ENCODE measurements at regions not wholly inside any gene's neighbourhood (a gene's known extent, or its start where the extent isn't known, plus 50 kb on each side); places are given as distances from the start of the nearest gene placed in this dataset.
"Not testable (repeated sequence)": the region's sequence is repeated elsewhere in the genome, so short reads cannot be mapped to it uniquely, and the experiment has no call there.

GRCh38 chr4:118410138-118410537 lies 57.3 kb upstream of the PRSS12 start:
- DNase-seq: no peak

DNA sequence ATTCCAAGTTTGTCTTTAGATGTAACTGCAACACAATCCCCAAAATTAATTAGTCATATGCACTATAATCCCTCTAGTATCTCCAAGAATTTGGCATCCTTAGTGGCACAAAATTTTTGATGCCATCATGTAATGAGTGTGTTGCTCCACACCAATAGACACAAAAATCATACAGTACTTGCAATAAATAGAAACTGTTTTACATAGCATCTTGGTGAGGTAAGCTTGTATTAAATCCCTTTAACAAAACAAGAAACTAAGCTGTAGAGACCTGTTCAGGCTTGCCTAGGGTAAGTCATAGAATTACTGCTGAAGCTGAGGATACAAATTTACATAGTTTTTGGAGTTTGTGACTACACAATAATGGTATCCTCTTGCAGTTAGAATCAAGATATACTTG lies 64.5 kb upstream of the PRSS12 start:
- no peak for DNase-seq

DNA sequence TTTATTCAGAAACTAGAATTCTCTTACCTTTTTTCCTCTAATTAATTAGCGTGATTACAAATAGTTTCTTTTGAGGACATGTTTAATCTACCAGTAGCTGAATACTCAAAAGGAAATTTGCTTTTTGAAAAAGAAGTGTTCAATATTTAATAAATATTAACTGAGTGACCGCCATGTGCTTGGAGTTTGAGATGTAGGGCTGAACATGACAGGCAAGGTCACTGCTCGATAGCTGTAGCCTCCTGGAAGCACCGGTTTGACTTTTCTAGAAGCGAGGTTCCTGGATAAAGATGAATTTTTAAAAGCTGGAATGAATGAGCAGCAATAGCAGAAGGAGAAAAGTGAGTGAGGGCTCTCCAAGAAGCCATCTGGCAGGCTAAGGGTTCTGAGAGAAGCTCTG lies 65.0 kb upstream of the PRSS12 start:
- DNase-seq: not testable (repeated sequence)

DNA sequence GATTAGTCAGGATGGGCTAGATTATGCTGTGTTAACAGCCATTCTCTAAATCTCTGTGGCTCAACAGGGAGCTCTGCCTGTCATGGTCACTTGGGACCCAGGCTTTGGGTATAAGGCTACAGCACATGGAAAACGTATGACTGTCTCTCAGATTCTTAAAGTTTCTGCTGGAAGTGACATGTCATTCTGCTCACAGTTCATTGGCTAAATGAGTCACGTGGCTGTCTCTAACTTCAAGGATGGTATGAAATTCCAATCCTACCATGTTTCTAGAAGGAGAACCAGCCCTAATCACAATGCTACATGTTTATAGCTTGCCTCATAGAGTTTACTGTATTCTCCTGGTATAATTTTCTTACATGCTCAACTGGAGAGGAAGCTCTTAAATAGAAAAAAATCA lies 65.6 kb upstream of the PRSS12 start:
- DNase-seq: not testable (repeated sequence)

GRCh38 chr4:118419626-118420025 lies 66.8 kb upstream of the PRSS12 start:
- DNase-seq: not testable (repeated sequence)

GRCh38 chr4:118424062-118424461 lies 71.3 kb upstream of the PRSS12 start:
- peak; percentile 0 for DNase-seq

DNA sequence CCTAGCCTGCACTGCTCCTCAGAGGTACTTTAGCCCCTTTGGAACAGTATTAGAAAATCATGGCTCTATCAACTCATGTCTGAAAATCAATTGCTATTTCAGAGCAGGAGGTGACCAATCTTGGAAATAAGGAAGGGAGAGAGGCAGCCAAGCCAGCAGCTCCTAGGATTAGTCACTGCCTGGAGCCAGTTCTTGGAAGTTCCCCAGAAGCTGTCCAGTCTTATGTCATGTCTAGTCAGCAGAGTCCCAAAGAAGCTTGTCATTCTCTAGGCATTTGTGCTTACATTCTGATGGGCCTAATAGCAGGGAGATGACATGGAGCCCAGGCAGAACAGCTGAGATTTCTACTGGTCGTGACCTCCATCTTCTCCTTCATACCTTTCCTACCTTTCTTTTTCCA lies 76.1 kb upstream of the PRSS12 start:
- DNase-seq: not testable (repeated sequence)

- not testable (repeated sequence) for DNase-seq
Observed at GRCh38 chr4:118432359-118432758, 79.6 kb upstream of the PRSS12 start.

DNA sequence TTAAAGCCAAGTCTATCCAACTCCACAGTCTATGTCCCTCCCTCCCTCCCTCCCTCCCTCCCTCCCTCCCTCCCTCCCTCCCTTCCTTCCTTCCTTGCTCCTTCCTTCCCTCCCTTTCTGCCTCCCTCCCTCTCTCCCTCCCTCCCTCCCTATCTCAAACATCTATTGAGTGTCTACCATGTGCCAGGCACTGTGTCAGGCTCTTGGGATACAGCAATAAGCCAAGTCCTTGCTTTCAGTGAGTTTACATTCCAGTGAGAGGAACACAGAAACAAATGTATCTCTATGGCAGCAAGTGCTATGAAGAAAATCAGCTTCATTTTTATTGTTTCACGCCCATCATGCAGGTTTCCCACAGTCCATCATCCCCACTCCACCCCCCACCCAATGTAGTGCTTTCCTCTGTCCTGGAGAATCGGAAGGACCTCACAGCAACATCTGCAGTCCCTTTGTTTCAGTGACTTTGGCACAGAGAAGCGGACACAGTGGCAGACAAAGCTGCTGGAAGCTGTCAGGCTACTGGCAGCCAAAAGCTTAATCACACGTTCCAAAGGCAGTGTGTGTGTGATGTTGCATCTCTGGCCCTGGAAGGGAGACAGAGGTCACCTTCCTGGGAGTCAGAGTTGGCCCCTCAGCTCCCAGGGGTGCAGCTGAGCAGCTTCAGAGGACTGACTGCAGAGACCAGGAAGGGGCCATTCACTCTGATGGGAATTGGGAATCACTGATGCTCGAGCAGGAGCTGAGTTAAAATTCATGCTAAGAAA lies 81.0 kb upstream of the PRSS12 start:
- not testable (repeated sequence) for DNase-seq

- not testable (repeated sequence) for DNase-seq
Observed at GRCh38 chr4:118435415-118435814, 82.6 kb upstream of the PRSS12 start.

- DNase-seq: not testable (repeated sequence)
Observed at GRCh38 chr4:118442115-118442837, 89.5 kb upstream of the PRSS12 start.

GRCh38 chr4:118447397-118447796 lies 94.6 kb upstream of the PRSS12 start:
- DNase-seq: not testable (repeated sequence)

- DNase-seq: not testable (repeated sequence)
Observed at GRCh38 chr4:118454857-118455256, 102.1 kb upstream of the PRSS12 start.

- DNase-seq: not testable (repeated sequence)
Observed at GRCh38 chr4:118461435-118461834, 108.6 kb upstream of the PRSS12 start.

DNA sequence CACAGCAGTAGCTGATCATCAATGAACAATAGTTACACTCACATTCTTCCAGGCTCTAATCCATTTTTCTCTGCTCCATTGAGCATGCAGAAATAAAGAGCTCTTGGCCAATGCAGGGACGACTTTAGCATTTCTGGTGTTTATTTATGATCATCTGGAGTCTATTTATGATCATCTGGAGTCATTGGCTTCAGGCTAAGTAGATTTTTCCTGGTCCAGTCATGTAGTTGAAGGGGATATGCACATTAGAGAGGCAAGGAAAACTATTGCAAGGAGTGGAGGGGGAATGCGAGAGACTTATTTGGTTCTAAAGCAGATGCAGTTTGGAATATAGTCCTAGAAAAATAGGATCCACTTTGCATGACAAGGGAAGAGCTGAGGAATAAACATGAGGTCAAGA lies 113.0 kb upstream of the PRSS12 start:
- DNase-seq: not testable (repeated sequence)

- DNase-seq: not testable (repeated sequence)
Observed at GRCh38 chr4:118474001-118474626, 121.3 kb upstream of the PRSS12 start.

DNA sequence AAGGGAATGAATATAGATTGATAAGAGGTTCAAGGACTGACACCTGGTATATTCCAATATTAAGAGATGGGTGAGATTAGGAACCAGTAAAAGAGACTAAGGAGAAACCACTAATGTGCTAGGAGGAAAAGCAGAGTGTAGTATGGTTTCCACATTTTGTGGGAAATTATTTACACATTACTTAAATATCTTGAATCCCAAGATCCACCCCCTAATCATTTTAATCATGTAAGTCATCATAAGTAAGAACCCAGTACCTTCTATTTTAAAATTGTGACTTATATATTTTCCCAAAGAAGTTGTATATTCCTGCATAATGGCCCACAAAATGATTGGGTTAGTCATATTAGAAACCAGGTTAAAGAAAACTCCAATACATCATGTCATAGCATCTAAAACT lies 122.0 kb upstream of the PRSS12 start:
- DNase-seq: not testable (repeated sequence)

- DNase-seq: not testable (repeated sequence)
Observed at GRCh38 chr4:118475901-118476300, 123.1 kb upstream of the PRSS12 start.

DNA sequence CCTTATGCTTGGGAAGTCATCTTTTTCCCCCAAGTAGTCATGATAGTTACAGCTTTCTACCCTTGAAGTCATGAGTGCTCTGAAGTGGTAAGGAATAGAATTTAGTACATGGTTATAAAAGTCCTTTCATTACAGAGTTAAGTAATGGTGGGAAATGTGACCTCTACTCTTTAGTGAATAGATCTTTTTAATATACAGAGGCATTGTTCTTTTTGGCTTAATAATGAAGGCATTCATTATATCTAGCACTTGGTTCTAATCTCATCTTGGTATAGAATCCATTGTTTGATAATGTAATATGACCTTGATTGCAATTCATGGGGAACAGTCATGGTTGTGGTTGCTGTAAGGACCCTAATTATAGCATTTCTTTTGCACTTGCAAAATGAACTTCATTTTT lies 125.0 kb upstream of the PRSS12 start:
- DNase-seq: not testable (repeated sequence)

DNA sequence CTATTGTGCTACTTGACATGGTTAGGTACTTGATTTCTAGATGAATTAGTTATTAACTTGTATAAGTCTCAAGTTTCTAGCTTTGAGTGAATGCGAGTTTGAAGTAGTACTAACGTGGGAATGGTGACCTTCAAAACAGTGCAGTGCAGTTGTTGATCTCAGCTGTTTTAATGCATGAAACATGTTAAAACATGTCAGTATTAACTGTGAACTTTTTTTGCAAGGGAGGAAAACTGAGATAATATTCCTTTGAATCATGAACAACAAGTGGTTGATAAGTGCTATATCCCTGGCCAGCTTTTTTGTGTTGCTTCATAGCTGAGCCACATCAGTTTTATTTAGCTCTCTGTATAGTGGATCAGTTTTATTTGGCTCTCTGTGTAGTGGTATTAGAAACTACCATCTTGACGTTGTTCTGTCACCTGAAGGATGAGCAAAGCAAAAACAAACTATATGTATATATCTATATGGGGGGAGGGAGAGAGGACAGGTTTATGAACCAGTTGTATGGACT lies 133.1 kb upstream of the PRSS12 start:
- DNase-seq: not testable (repeated sequence)

GRCh38 chr4:118492963-118493362 lies 140.2 kb upstream of the PRSS12 start:
- not testable (repeated sequence) for DNase-seq

DNA sequence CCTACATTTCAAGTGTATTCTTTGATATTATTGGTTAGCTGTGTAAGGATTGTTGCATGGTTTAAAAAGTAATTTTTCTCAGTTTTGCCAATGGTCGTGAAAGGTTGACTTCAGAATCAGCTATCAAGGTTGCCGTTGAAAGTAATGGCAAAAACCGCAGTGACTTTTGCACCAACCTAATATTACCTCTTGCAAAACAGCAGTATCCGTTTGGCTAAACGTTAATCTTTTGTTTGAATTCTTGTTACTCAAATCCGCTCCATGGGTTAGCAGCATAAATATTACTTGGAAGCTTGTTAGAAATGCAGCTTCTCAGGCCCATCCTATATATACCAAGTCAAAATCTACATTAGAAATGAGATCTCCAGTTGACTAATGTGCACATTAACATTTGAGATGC lies 141.6 kb upstream of the PRSS12 start:
- not testable (repeated sequence) for DNase-seq

DNA sequence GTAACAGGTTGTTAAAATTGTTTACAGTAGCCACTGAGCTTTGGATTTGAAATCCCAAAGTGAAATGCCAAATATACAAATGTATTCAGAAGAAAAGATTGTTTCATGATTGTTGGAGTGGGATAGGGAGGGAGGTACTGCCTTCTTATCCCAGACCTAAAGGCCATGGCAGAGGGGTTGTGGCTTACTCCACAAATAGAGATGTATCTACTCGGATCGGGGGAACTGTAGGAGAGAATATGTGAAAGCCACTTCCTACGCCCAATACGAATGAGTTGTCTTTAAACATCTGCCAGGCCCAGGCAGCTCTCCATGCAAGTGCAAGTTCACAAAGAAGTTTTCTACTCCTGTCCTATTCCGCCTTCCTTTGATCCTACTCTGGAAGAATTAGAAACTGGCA lies 150.2 kb upstream of the PRSS12 start:
- not testable (repeated sequence) for DNase-seq
